ENCODE measurements at regions not wholly inside any gene's neighbourhood (a gene's known extent, or its start where the extent isn't known, plus 50 kb on each side); places are given as distances from the start of the nearest gene placed in this dataset.

DNA sequence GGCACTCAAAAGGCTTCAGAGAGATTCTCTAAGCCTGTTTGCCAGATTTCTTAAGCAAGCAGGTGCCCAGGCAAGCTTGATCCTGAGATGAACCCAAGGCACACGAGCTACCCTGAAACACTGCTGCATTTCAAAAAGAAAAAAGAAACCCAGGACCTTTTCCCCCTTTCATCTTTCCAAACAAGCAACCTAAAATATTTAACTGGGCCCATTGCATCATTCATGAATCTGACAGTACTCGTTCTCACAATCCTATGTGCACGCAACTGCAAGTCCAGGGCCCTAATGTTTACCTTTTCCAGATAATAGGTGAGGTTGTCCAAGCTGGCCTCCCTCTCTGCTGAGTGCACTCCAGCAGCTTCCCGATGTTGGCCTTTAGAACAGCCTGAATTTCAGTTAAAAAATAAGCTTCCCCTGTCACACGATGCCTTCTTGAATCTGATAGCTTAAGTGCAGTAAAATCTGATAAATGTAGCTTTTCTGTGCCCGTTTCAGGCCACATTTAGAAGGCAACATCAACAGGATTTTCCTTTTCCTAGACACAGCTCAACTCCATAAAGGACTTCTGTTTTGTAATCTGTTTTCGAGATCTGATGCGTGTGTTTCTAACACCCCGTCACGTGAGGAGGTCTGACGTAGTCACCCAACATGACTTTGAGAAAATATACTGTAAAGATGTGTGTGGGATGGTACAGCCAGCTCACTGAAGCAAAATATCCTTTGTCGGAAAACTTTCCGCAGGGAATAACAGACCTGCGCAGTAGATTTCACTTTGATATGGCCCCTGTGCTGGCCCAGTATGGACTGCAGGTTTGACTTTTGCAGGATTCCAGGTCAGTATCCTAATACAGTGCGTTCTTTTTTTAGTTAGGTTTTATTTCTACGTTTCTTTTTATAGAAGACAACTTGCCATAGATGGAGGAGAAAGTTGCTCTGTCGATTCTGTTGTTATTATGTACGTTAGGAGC is 55.1 kb upstream of the RASA2 start:
- intact Hi-C loops (cut with DNase I, micrococcal nuclease), result no loop called here

DNA sequence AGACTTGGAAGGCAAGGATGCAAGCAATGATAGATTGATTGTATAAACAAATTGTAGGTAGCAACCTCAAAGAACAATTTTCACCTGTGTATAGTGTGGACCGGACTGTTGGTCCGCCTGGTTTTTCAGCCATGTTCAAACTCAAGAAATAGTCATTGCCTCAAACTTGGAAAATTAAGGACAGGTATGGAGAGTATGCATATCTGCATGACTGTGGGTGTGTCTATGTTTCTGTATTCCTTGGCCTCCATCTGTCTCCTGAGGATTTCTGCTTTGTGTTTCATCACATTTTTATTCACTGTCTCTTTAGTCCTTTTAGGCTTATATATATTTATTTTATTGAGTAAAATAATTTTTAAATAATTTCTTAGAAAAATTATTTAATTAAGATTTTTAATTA is 53.9 kb upstream of the RASA2 start:
- no peak for DNase-seq
- Mint-ChIP-seq H3K27ac (no peak overlapping the region), H3K4me3 (no peak overlapping the region), H3K4me1 (peaks cover 9% of the 10 kb centered on the region), H3K27me3 (no peaks in the 10 kb centered on the region), H3K9me3 (ENCODE audit: low read depth) (no peaks in the 10 kb centered on the region), H3K36me3 (ENCODE audit: low read depth) (peaks cover 3% of the 10 kb centered on the region)
- ChIA-PET POLR2A (no interaction called here), CTCF (interaction anchor here (0.7 to 1.7 kb wide), 4 partner anchors 9 to 121 kb away, joined by 3 to 7 read pairs (median 4); no protein-coding TSS in a partner anchor)
- no peak for ATAC-seq
- intact Hi-C loops (cut with DNase I, micrococcal nuclease), result no loop called here

More for the DNA sequence above, 55.1 kb upstream of the RASA2 start:
- POLR2A ChIA-PET, result no interaction called here
- Mint-ChIP-seq H3K27ac (no peak overlapping the region), H3K9me3 (ENCODE audit: low read depth) (no peaks in the 10 kb centered on the region), H3K4me3 (no peak overlapping the region), H3K4me1 (peaks cover 9% of the 10 kb centered on the region), H3K27me3 (no peaks in the 10 kb centered on the region), H3K36me3 (ENCODE audit: low read depth) (peaks cover 4% of the 10 kb centered on the region)
- ATAC-seq (no peak), DNase-seq (no peak)
- CTCF ChIA-PET, result interaction anchor here (0.8 to 2.1 kb wide), 9 partner anchors 10 to 200 kb away, joined by 3 to 6 read pairs (median 3); partner anchors contain the start of gene PXYLP1

DNA sequence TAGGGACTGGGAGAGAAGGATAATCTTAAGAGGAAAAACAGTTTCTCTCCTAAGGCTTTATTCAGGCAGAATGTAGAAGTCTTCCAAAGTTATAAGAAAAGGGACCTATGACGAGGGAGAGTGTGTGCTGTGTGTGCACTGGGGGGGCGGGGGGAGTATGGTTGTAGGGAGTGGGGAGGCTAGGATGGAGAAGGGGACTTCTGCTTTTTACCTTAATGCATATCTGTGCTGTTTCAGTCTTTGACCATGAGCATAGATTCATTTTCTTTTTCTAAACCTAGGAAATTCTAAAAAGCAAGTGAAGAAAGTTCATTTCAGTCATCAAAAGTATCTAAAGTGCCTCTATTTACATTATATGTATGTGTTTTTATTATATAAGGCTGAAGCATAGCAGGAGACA is 52.6 kb upstream of the RASA2 start:
- no peaks in the 10 kb centered on the region for H3K9me3 Mint-ChIP-seq (ENCODE audit: low read depth)
- intact Hi-C loops (cut with DNase I, micrococcal nuclease), result no loop called here
- no peak for DNase-seq
- POLR2A ChIA-PET, result no interaction called here
- CTCF ChIA-PET, result interaction anchor here (1.4 kb wide), 1 partner anchor 73 kb away, joined by 5 read pairs; no protein-coding TSS in a partner anchor
- H3K4me3 Mint-ChIP-seq, result no peak overlapping the region
- no peaks in the 10 kb centered on the region for H3K36me3 Mint-ChIP-seq (ENCODE audit: low read depth)
- H3K27ac Mint-ChIP-seq, result no peak overlapping the region
- peaks cover 12% of the 10 kb centered on the region for H3K4me1 Mint-ChIP-seq
- no peaks in the 10 kb centered on the region for H3K27me3 Mint-ChIP-seq
- no peak for ATAC-seq

DNA sequence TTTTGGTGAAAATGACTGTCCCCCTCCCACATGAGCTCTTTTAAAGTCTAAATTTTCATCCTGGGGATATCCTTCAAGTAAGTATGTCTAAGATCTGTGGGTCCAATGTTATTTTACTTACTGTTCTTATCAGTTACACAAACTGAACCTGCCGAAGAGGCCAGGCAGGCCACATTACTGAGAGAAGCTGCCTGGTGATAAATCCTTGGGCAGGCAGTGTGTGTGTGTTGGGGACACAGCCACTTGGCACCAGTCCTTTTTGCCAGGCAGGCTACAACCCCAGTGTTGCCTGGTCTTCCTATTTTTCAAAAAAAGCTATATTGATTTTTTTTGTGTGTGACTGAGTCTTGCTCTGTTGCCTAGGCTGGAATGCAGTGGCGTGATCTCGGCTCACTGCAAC is 50.6 kb upstream of the RASA2 start:
- DNase-seq (no peak), ATAC-seq (no peak)
- intact Hi-C loops (cut with DNase I, micrococcal nuclease), result no loop called here
- CTCF ChIA-PET, result interaction anchor here (0.8 to 1.7 kb wide), 9 partner anchors 10 to 181 kb away, joined by 3 to 6 read pairs (median 3); no protein-coding TSS in a partner anchor
- Mint-ChIP-seq H3K4me3 (no peak overlapping the region), H3K27me3 (no peaks in the 10 kb centered on the region), H3K4me1 (peaks cover 26% of the 10 kb centered on the region), H3K9me3 (ENCODE audit: low read depth) (no peaks in the 10 kb centered on the region), H3K36me3 (ENCODE audit: low read depth) (peaks cover 2% of the 10 kb centered on the region), H3K27ac (no peak overlapping the region)
- POLR2A ChIA-PET, result interaction anchor here (0.6 kb wide), 1 partner anchor 269 kb away, joined by 10 read pairs; no protein-coding TSS in a partner anchor
